HepG2 (cell line): ENCODE measurements at regions not wholly inside any gene's neighbourhood (a gene's known extent, or its start where the extent isn't known, plus 50 kb on each side); places are given as distances from the start of the nearest gene placed in this dataset.

Experiments
- ATAC-seq: fragments of 200-7000 bp; cut with Tn5 transposase; 3 replicates; pipeline ENCODE4 v1.9.1; 2020; ENCODE audit warnings: mild to moderate bottlenecking, moderate library complexity
- BruUV-seq: library from RNA; stranded (reverse); fragments of 400-500 nt; replicated peaks from 2 replicates; lab custom pipeline; 2021; lab: Mats Ljungman, UMichigan
- CTCF ChIA-PET: fragments of 300-600 bp; formaldehyde crosslinking; extraction: SDS; loops from one replicate; lab custom pipeline; 2021; ENCODE audit warnings: low total read pairs, inconsistent platforms, low intra/inter-chr PET ratio; lab: Yijun Ruan, JAX
- POLR2A ChIA-PET: fragments of 350-600 bp; sonication (Branson Sonifier 250); formaldehyde crosslinking; loops from one replicate; lab custom pipeline; 2020; ENCODE audit warnings: antibody characterized with exemption, inconsistent platforms; lab: Yijun Ruan, JAX
- DNase-seq: peaks from one replicate; pipeline ENCODE4 v3.0.0-alpha.2; 2015; ENCODE audit warnings: low spot score
- FAIRE-seq: peaks from 3 replicates; lab custom pipeline; 2011; peaks lifted over from hg19 to GRCh38; lab: Jason Lieb, UNC
- H2AFZ ChIP-seq: one replicate; pipeline ENCODE4 v1.6.1; 2011; ENCODE audit warnings: low read length, inconsistent platforms
- H3K27ac ChIP-seq: fragments of 300-600 bp; 3 replicates; pipeline ENCODE4 v1.8.0; 2011; ENCODE audit warnings: mixed run types, mild to moderate bottlenecking, mixed read lengths, low read length, inconsistent platforms; ENCODE audit not compliant: insufficient read depth; ENCODE audit errors: extremely low read length
- H3K27me3 ChIP-seq, 2 experiments: fragments of 200-600 bp in 1 of 2; 2 replicates in 1 of 2; 3 replicates in 1 of 2; pipeline versions ENCODE4 v1.6.0 to v1.8.0; 2011; ENCODE audit warnings: low read length in 2 of 2, mild to moderate bottlenecking in 2 of 2, moderate library complexity in 2 of 2, inconsistent platforms in 1 of 2; ENCODE audit not compliant: insufficient read depth in 2 of 2, control insufficient read depth in 1 of 2
- H3K36me3 ChIP-seq, 2 experiments: fragments of 200-600 bp in 1 of 2; replicated peaks in 1 of 2; 2 replicates in 1 of 2; 3 replicates in 1 of 2; pipeline versions ENCODE4 v1.5.1 to v1.8.0; 2011; ENCODE audit warnings: low read length in 2 of 2, inconsistent platforms in 1 of 2; ENCODE audit not compliant: insufficient read depth in 2 of 2, control insufficient read depth in 1 of 2
- H3K4me1 ChIP-seq: 2 replicates; pipeline ENCODE4 v1.5.1; 2012; ENCODE audit warnings: low read length, inconsistent platforms; ENCODE audit not compliant: insufficient read depth
- H3K4me2 ChIP-seq: 2 replicates; pipeline ENCODE4 v1.6.0; 2011; ENCODE audit warnings: low read depth, low read length, inconsistent platforms
- H3K4me3 ChIP-seq, 3 experiments: fragments of 200-600 bp in 1 of 3; sonication (generic), shearing (Covaris generic) in 1 of 3; replicated peaks in 1 of 3; 2 replicates each; pipeline ENCODE4 v1.5.1; 2011 to 2016; ENCODE audit warnings: low read length in 3 of 3, inconsistent platforms in 2 of 3, low read depth in 2 of 3, mild to moderate bottlenecking in 2 of 3, control low read depth in 1 of 3, mixed read lengths in 1 of 3; ENCODE audit not compliant: insufficient read depth in 1 of 3
- H3K79me2 ChIP-seq: one replicate; pipeline ENCODE4 v1.6.1; 2011; ENCODE audit warnings: low read length, inconsistent platforms; ENCODE audit not compliant: insufficient read depth
- H3K9ac ChIP-seq: 2 replicates; pipeline ENCODE4 v1.6.0; 2011; ENCODE audit warnings: mild to moderate bottlenecking, low read depth, low read length, inconsistent platforms; ENCODE audit not compliant: insufficient read depth
- H3K9me3 ChIP-seq: 2 replicates; pipeline ENCODE4 v1.5.1; 2012; ENCODE audit warnings: mild to moderate bottlenecking, low read length
- H4K20me1 ChIP-seq: 2 replicates; pipeline ENCODE4 v1.6.0; 2011; ENCODE audit warnings: inconsistent platforms, mild to moderate bottlenecking, low read length, moderate library complexity; ENCODE audit not compliant: insufficient read depth
- ADNP ChIP-seq: sonication (generic); formaldehyde crosslinking; IDR thresholded peaks from 2 replicates; pipeline ENCODE4 v1.4.0; 2020; ENCODE audit warnings: missing genetic modification reagents
- GPBP1L1 ChIP-seq: sonication (generic); formaldehyde crosslinking; IDR thresholded peaks from 2 replicates; pipeline ENCODE4 v1.5.0; 2020; ENCODE audit warnings: mild to moderate bottlenecking, missing genetic modification reagents
- JUN ChIP-seq: sonication (generic); formaldehyde crosslinking; IDR thresholded peaks from 2 replicates; pipeline ENCODE4 v1.4.0; 2020; ENCODE audit warnings: mild to moderate bottlenecking, missing genetic modification reagents
- KAT8 ChIP-seq: IDR thresholded peaks from 2 replicates; pipeline ENCODE4 v1.6.1; 2016; ENCODE audit warnings: missing genetic modification reagents, missing compliant biosample characterization
- POLR2G ChIP-seq: fragments of 200-400 bp; formaldehyde crosslinking; IDR thresholded peaks from 2 replicates; pipeline ENCODE4 v1.6.1; 2018; ENCODE audit warnings: mild to moderate bottlenecking, low read depth, low read length, moderate library complexity
- ZNF350 ChIP-seq: sonication (generic); formaldehyde crosslinking; IDR thresholded peaks from 2 replicates; pipeline ENCODE4 v1.4.0; 2020; ENCODE audit warnings: mild to moderate bottlenecking, low read depth, missing genetic modification reagents, borderline replicate concordance
- ZNF430 ChIP-seq: sonication (generic); formaldehyde crosslinking; IDR thresholded peaks from 2 replicates; pipeline ENCODE4 v1.9.0; 2021; ENCODE audit warnings: mild to moderate bottlenecking, missing genetic modification reagents
- ZNF432 ChIP-seq: sonication (generic); formaldehyde crosslinking; IDR thresholded peaks from 2 replicates; pipeline ENCODE4 v1.5.0; 2020; ENCODE audit warnings: missing genetic modification reagents, mild to moderate bottlenecking, borderline replicate concordance
- ZNF7 ChIP-seq: IDR thresholded peaks from 2 replicates; pipeline ENCODE4 v1.6.1; 2016; ENCODE audit warnings: missing biosample characterization, missing genetic modification reagents
- ZNF792 ChIP-seq: IDR thresholded peaks from 2 replicates; pipeline ENCODE4 v1.6.1; 2016
- WGBS: methylation state at CpG from one replicate; pipeline ENCODE4 v1.1.6; 2017; ENCODE audit warnings: low lambda C conversion rate; 5-methylcytosine and 5-hydroxymethylcytosine counted together
- in situ Hi-C: cut with HindIII; loops from 2 replicates; pipeline ENCODE4 v1.10.0; 2017; ENCODE audit warnings: low pct_unique_long_range_greater_than_20kb; ENCODE audit not compliant: extremely low pct_ligation_motif_present
- intact Hi-C: fragments of 100-400 bp; cut with micrococcal nuclease; formaldehyde crosslinking; loops from one replicate; pipeline ENCODE4 v1.10.0; 2022; ENCODE audit not compliant: unreplicated experiment
- TF ChIP-seq, protein P1 (sequence below), 2 experiments: sonication (generic) in 1 of 2; formaldehyde crosslinking in 1 of 2; IDR thresholded peaks; 2 replicates each; pipeline versions ENCODE4 v1.5.1 to v1.6.1; 2011 to 2020; ENCODE audit warnings: borderline replicate concordance in 1 of 2, low read depth in 1 of 2, low read length in 1 of 2, mild to moderate bottlenecking in 1 of 2, missing genetic modification reagents in 1 of 2, moderate library complexity in 1 of 2

- intact Hi-C loops (no loop called here), in situ Hi-C loops (no loop called here)
- ChIA-PET CTCF (no interaction called here), POLR2A (no interaction called here)
- H4K20me1 ChIP-seq, result no peaks in the 10 kb centered on the region
- no peaks in the 10 kb centered on the region for H3K79me2 ChIP-seq
- peaks cover 14% of the 10 kb centered on the region; the same call in 1 of the 2 replicates for H3K4me1 ChIP-seq
- no peaks in the 10 kb centered on the region for H3K9me3 ChIP-seq
- DNase-seq, result no peak
- H3K9ac ChIP-seq, result no peak overlapping the region
- no peak for FAIRE-seq
- BruUV-seq, result no TSS peak
- no peaks in the 10 kb centered on the region for H3K27me3 ChIP-seq
- ATAC-seq, result no peak
- no peak overlapping the region for H3K4me2 ChIP-seq
- TF ChIP-seq KAT8 (CRISPR knock-in tag), result no peak
- TF ChIP-seq, protein P1, sequence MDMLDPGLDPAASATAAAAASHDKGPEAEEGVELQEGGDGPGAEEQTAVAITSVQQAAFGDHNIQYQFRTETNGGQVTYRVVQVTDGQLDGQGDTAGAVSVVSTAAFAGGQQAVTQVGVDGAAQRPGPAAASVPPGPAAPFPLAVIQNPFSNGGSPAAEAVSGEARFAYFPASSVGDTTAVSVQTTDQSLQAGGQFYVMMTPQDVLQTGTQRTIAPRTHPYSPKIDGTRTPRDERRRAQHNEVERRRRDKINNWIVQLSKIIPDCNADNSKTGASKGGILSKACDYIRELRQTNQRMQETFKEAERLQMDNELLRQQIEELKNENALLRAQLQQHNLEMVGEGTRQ (IDR thresholded peaks at IDR 0.05; ENCODE audit: low read depth, low read length), result no peak
- TF ChIP-seq, protein P1 (CRISPR knock-in tag; IDR thresholded peaks at IDR 0.05; ENCODE audit: borderline replicate concordance), result no peak
- TF ChIP-seq ZNF430, result no peak
- no peak for TF ChIP-seq JUN (CRISPR knock-in tag)
- TF ChIP-seq ZNF7 (CRISPR knock-in tag), result no peak
- no peak for TF ChIP-seq ADNP (CRISPR knock-in tag)
- TF ChIP-seq POLR2G, result no peak
- H3K27ac ChIP-seq, result no peak overlapping the region
- no peak overlapping the region for H2AFZ ChIP-seq
- no peaks in the 10 kb centered on the region for H3K36me3 ChIP-seq
- WGBS, result 94% methylated on average over 3 of the region's 5 CpGs
- no peak overlapping the region for H3K4me3 ChIP-seq
These were observed 57.9 kb upstream of the PRKACB start for GRCh38 chr1:84086189-84086588.

- H3K27ac ChIP-seq, result no peak overlapping the region
- no peak overlapping the region for H3K4me3 ChIP-seq
- no peak overlapping the region for H2AFZ ChIP-seq
- H3K79me2 ChIP-seq, result peaks cover 8% of the 10 kb centered on the region
- no peaks in the 10 kb centered on the region for H3K9me3 ChIP-seq
- DNase-seq (no peak), ATAC-seq (no peak), FAIRE-seq (no peak)
- intact Hi-C loops (no loop called here), in situ Hi-C loops (no loop called here)
- CTCF ChIA-PET, result no interaction called here
- POLR2A ChIA-PET, result no interaction called here
- WGBS, result 75% methylated on average over 3 of the region's 3 CpGs
- H3K27me3 ChIP-seq, result no peaks in the 10 kb centered on the region
- H4K20me1 ChIP-seq, result no peaks in the 10 kb centered on the region
- H3K4me1 ChIP-seq, result peaks cover 11% of the 10 kb centered on the region
- H3K9ac ChIP-seq, result no peak overlapping the region
- no peak overlapping the region for H3K4me2 ChIP-seq
- H3K36me3 ChIP-seq, result no peaks in the 10 kb centered on the region
- BruUV-seq, result no TSS peak
- TF ChIP-seq ZNF432 (no peak), ZNF350 (CRISPR knock-in tag) (no peak), GPBP1L1 (CRISPR knock-in tag) (no peak), ZNF792 (CRISPR knock-in tag) (no peak)
These were observed 60.8 kb upstream of the PRKACB start for GRCh38 chr1:84083307-84083706.
